ENCODE measurements at regions not wholly inside any gene's neighbourhood (a gene's known extent, or its start where the extent isn't known, plus 50 kb on each side); places are given as distances from the start of the nearest gene placed in this dataset.

DNA sequence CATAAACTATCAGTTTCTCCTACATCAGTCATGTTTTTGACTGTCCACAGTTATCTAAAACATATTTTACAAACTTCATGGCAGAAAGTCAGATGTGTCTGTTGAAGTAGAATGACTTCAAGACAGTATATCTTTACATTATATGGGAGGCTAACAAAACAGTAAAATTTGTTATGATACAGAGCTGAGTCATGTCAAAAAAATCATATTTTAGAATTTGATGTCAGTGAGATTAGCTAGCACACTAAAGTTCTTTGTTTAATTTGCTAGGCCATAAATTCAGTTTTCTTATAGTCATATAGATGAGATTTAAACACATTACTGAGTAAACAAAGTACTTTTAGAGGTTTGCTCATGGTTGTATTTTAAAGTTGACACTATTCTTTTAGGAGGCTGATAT, 80.3 kb upstream of the IGSF10 start:
- DNase-seq = no peak
- H3K9me3 Mint-ChIP-seq = no peaks in the 10 kb centered on the region
- TF ChIP-seq, protein P1, sequence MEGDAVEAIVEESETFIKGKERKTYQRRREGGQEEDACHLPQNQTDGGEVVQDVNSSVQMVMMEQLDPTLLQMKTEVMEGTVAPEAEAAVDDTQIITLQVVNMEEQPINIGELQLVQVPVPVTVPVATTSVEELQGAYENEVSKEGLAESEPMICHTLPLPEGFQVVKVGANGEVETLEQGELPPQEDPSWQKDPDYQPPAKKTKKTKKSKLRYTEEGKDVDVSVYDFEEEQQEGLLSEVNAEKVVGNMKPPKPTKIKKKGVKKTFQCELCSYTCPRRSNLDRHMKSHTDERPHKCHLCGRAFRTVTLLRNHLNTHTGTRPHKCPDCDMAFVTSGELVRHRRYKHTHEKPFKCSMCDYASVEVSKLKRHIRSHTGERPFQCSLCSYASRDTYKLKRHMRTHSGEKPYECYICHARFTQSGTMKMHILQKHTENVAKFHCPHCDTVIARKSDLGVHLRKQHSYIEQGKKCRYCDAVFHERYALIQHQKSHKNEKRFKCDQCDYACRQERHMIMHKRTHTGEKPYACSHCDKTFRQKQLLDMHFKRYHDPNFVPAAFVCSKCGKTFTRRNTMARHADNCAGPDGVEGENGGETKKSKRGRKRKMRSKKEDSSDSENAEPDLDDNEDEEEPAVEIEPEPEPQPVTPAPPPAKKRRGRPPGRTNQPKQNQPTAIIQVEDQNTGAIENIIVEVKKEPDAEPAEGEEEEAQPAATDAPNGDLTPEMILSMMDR (conservative IDR thresholded peaks at IDR 0.05) = no peak
- peaks cover 8% of the 10 kb centered on the region for H3K4me1 ChIP-seq (ENCODE audit: control insufficient read depth, insufficient read depth, low read length)
- H3K27ac ChIP-seq (ENCODE audit: low read depth, low read length) = no peak overlapping the region
- no peaks in the 10 kb centered on the region for H3K9me3 ChIP-seq (ENCODE audit: control insufficient read depth, low read length)
- no peak overlapping the region for H3K27ac Mint-ChIP-seq
- H3K9ac ChIP-seq (ENCODE audit: extremely low read depth, low read length, poor library complexity, severe bottlenecking) = no peak overlapping the region
- no peaks in the 10 kb centered on the region for H3K27me3 ChIP-seq (ENCODE audit: control insufficient read depth, insufficient read depth, low read length, poor library complexity, severe bottlenecking)
- H3K4me1 Mint-ChIP-seq = peaks cover 29% of the 10 kb centered on the region
- no peak overlapping the region for H3K4me3 Mint-ChIP-seq
- no peaks in the 10 kb centered on the region for H3K36me3 ChIP-seq (ENCODE audit: control insufficient read depth, insufficient read depth, low read length)
- no peak overlapping the region for H3K4me3 ChIP-seq (ENCODE audit: low read length)
- H3K36me3 Mint-ChIP-seq (ENCODE audit: low read depth) = no peaks in the 10 kb centered on the region
- H3K27me3 Mint-ChIP-seq (ENCODE audit: insufficient read depth) = no peaks in the 10 kb centered on the region

- peaks cover 8% of the 10 kb centered on the region for H3K4me1 ChIP-seq (ENCODE audit: control insufficient read depth, insufficient read depth, low read length)
- H3K9ac ChIP-seq (ENCODE audit: extremely low read depth, low read length, poor library complexity, severe bottlenecking) = no peak overlapping the region
- Mint-ChIP-seq H3K9me3 (no peaks in the 10 kb centered on the region), H3K36me3 (ENCODE audit: low read depth) (no peaks in the 10 kb centered on the region), H3K4me3 (no peak overlapping the region), H3K27ac (no peak overlapping the region), H3K4me1 (peaks cover 28% of the 10 kb centered on the region), H3K27me3 (ENCODE audit: insufficient read depth) (no peaks in the 10 kb centered on the region)
- H3K36me3 ChIP-seq (ENCODE audit: control insufficient read depth, insufficient read depth, low read length) = no peaks in the 10 kb centered on the region
- H3K27ac ChIP-seq (ENCODE audit: low read depth, low read length) = no peak overlapping the region
- no peaks in the 10 kb centered on the region for H3K9me3 ChIP-seq (ENCODE audit: control insufficient read depth, low read length)
- TF ChIP-seq, protein P1 (conservative IDR thresholded peaks at IDR 0.05) = no peak
- no peaks in the 10 kb centered on the region for H3K27me3 ChIP-seq (ENCODE audit: control insufficient read depth, insufficient read depth, low read length, poor library complexity, severe bottlenecking)
- no peak for DNase-seq
- H3K4me3 ChIP-seq (ENCODE audit: low read length) = no peak overlapping the region
- 100% methylated on average over 2 of the region's 3 CpGs; no CpG with 5 or more reads in 1 of the 2 experiments for WGBS, 2 experiments (ENCODE audit: insufficient coverage in 1 of 2, insufficient read length in 1 of 2)
Measured at GRCh38 chr3:151539599-151539998, 78.7 kb upstream of the IGSF10 start.

- Histone ChIP-seq H3K36me3 (ENCODE audit: control insufficient read depth, insufficient read depth, low read length) (no peaks in the 10 kb centered on the region), H3K4me3 (ENCODE audit: low read length) (no peak overlapping the region), H3K4me1 (ENCODE audit: control insufficient read depth, insufficient read depth, low read length) (peaks cover 8% of the 10 kb centered on the region), H3K9me3 (ENCODE audit: control insufficient read depth, low read length) (no peaks in the 10 kb centered on the region), H3K9ac (ENCODE audit: extremely low read depth, low read length, poor library complexity, severe bottlenecking) (no peak overlapping the region), H3K27me3 (ENCODE audit: control insufficient read depth, insufficient read depth, low read length, poor library complexity, severe bottlenecking) (no peaks in the 10 kb centered on the region), H3K27ac (ENCODE audit: low read depth, low read length) (no peak overlapping the region)
- Mint-ChIP-seq H3K27ac (no peak overlapping the region), H3K27me3 (ENCODE audit: insufficient read depth) (no peaks in the 10 kb centered on the region), H3K36me3 (ENCODE audit: low read depth) (no peaks in the 10 kb centered on the region), H3K9me3 (no peaks in the 10 kb centered on the region), H3K4me3 (no peak overlapping the region), H3K4me1 (peaks cover 28% of the 10 kb centered on the region)
- 73 to 79% methylated on average over 6 to 13 of the region's 15 CpGs for WGBS, 2 experiments (ENCODE audit: insufficient coverage in 1 of 2, insufficient read length in 1 of 2)
- DNase-seq = no peak
- TF ChIP-seq, protein P1 (conservative IDR thresholded peaks at IDR 0.05) = no peak
Measured at GRCh38 chr3:151538456-151539393, 77.9 kb upstream of the IGSF10 start.
